ENCODE measurements at regions not wholly inside any gene's neighbourhood (a gene's known extent, or its start where the extent isn't known, plus 50 kb on each side); places are given as distances from the start of the nearest gene placed in this dataset.

- no peak for DNase-seq
Measured at GRCh38 chr20:16678779-16679178, 51.0 kb upstream of the SNRPB2 start.

- DNase-seq = no peak
Measured at GRCh38 chr20:16676891-16677290, 52.9 kb upstream of the SNRPB2 start.

- no peak for DNase-seq
Measured at GRCh38 chr20:16675001-16675564, 54.7 kb upstream of the SNRPB2 start.

- DNase-seq = no peak
Measured at GRCh38 chr20:16674243-16674642, 55.6 kb upstream of the SNRPB2 start.

- DNase-seq = no peak
Measured at GRCh38 chr20:16672299-16672698, 57.5 kb upstream of the SNRPB2 start.

DNA sequence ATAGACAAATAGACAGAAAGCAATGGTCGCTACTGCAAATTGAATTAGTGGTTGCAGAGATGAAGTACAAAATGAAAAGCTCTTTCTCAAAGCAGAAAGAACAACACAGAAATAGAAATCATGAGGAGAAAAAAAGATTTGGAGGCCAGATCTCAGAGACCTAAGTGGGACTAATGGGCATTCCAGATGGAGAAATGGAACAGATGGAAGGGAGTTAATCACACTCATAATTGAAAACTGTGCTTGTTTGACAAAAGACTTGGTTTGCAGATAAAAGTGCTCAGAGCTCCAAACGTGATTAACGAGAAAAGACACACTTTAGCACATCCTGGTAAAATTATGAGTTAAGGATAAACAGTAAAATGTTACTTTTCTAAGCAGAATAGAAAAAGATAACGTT, 58.1 kb upstream of the SNRPB2 start:
- DNase-seq = no peak

DNA sequence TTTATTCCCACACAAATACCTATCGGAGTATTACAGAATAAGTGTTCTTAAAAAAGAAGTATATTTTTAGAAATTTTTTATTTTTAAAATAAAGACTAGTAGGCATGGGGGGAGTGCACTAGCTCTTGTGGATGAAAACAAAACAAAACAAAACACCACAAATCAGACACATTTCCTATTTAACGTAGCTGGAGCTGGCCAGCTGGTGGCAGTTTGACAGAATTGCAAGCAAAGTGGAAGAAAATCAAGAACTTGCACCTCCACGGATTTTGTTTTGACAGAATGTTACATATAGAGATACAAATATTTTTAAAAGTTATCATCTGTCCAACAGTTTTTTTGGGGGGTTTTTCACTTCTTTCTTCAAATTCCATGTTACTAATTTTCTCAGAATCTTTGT, 63.6 kb upstream of the SNRPB2 start:
- no peak for DNase-seq

- DNase-seq = no peak
Measured at GRCh38 chr20:16664020-16664419, 65.8 kb upstream of the SNRPB2 start.

DNA sequence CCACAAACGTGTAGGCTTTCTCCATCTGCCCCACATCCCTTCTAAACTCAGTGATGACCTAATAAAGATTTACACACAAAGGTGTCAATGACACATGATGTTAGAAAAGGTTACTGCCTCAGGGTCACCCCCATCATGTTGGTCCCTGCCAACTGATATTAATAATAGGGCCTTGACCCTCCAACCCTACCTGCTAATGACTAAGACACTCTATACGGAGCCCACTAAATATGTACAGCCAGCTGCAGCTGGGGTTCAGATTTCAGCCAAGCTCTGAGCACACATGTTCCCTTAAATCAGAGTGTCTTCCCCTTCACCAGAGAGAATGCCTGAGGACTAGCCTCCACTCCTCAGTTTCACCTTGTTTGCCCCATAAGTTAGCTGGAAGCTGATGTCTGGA, 67.4 kb upstream of the SNRPB2 start:
- no peak for DNase-seq

DNA sequence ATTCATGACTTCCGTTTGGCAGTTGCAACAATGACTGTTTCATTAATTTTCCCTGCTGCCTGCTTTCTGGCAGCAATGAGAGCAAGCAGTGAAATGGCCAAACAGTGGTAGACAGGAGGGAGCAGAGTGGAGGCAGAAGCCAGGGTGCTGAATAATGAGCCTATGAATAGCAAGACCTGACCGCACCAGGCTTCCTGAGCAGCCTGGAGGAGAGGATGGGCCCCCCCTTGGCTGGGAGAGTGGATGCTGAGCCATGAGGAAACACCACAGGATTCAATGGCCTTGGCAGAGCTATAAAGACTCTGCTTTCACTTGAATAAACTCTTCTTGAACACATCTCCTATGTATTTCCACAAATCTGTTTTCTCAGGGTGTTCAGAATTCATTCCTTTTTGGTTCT, 68.1 kb upstream of the SNRPB2 start:
- DNase-seq = peak in 1 of 3 donors; percentile 3

GRCh38 chr20:16654858-16655535, 74.8 kb upstream of the SNRPB2 start:
- no peak for DNase-seq

GRCh38 chr20:16653266-16653665, 76.6 kb upstream of the SNRPB2 start:
- DNase-seq = no peak

DNA sequence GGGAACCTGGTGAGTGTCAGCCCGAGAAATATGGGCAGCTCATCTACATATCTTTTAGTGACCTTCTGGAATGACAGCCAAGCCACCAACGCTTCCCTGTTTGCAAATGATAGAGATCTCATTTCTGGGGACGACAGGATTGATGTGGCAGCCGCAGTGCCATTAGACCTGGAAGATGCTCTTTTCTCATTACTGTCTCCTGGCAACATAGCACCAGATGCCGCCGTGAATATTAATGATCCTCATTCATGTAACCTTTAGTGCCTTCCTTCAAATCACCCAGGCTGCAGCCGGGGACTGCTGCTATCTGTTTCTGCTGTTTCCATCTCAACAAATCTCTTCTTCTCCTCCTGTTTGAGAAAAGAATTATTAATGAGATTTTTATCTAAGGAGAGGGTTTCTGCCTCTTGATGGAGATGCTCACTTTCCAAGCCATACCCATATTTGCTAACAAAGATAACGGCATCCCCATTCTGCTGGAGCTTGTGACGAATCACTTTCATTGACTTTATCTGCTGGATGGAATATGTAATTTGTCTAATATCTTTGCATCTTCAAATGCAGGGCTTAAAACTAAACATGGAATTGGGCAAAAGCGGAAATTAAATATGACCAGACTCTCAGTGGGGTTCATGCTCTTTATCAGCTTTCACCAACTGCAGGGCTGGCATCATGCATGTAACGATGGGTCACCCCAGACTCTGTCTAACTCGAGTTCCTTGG, 74.8 kb upstream of the KIF16B start:
- no peak for DNase-seq

- no peak for DNase-seq
Measured at GRCh38 chr20:16641511-16642023, 68.3 kb upstream of the KIF16B start.

GRCh38 chr20:16639027-16639941, 66.0 kb upstream of the KIF16B start:
- DNase-seq = no peak

GRCh38 chr20:16637797-16638196, 64.5 kb upstream of the KIF16B start:
- no peak for DNase-seq

- DNase-seq = no peak
Measured at GRCh38 chr20:16626849-16627248, 53.6 kb upstream of the KIF16B start.

DNA sequence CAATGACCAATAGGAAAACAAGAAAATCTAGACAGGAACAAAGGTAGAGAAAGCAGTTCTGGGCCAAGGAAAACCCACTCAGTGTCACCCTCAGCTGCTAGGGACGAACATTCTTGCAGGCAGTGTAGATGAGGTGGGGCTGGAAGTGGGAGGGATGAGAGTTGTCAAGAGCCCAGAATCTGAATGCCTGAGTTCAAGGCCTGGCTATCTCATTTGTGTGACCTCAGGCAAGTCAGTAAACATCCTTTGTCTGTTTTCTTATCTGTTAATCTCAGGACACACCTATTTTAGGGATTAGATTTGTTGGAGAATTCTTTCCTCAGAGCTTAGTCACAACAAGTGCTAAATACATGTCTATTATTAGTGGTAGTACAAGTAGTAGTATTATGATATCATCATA, 50.9 kb upstream of the KIF16B start:
- no peak for DNase-seq
